ENCODE measurements at regions not wholly inside any gene's neighbourhood (a gene's known extent, or its start where the extent isn't known, plus 50 kb on each side); places are given as distances from the start of the nearest gene placed in this dataset.

- TF ChIP-seq CTCF (IDR thresholded peaks at IDR 0.05) = no peak
- TF ChIP-seq GABPA (IDR thresholded peaks at IDR 0.05; ENCODE audit: low read depth) = no peak
- TF ChIP-seq TEAD4 (IDR thresholded peaks at IDR 0.05; ENCODE audit: borderline replicate concordance, insufficient read depth) = no peak
- TF ChIP-seq MXI1 (IDR thresholded peaks at IDR 0.05; ENCODE audit: low read depth, low read length) = no peak
- TF ChIP-seq RAD21 (IDR thresholded peaks at IDR 0.05; ENCODE audit: low read length) = no peak
- no peak for TF ChIP-seq YY1 (IDR thresholded peaks at IDR 0.05; ENCODE audit: low read depth)
- no peak for TF ChIP-seq POLR2AphosphoS5 (IDR thresholded peaks at IDR 0.05; ENCODE audit: low read depth, low read length)
- TF ChIP-seq, protein P1, sequence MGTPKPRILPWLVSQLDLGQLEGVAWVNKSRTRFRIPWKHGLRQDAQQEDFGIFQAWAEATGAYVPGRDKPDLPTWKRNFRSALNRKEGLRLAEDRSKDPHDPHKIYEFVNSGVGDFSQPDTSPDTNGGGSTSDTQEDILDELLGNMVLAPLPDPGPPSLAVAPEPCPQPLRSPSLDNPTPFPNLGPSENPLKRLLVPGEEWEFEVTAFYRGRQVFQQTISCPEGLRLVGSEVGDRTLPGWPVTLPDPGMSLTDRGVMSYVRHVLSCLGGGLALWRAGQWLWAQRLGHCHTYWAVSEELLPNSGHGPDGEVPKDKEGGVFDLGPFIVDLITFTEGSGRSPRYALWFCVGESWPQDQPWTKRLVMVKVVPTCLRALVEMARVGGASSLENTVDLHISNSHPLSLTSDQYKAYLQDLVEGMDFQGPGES (IDR thresholded peaks at IDR 0.05; ENCODE audit: low read depth, low read length) = no peak
- TF ChIP-seq EZH2phosphoT487 (IDR thresholded peaks at IDR 0.05; ENCODE audit: borderline replicate concordance, low read depth) = no peak
- TF ChIP-seq, protein P2, sequence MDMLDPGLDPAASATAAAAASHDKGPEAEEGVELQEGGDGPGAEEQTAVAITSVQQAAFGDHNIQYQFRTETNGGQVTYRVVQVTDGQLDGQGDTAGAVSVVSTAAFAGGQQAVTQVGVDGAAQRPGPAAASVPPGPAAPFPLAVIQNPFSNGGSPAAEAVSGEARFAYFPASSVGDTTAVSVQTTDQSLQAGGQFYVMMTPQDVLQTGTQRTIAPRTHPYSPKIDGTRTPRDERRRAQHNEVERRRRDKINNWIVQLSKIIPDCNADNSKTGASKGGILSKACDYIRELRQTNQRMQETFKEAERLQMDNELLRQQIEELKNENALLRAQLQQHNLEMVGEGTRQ (IDR thresholded peaks at IDR 0.05; ENCODE audit: borderline replicate concordance, low read depth, low read length) = no peak
- no peak for TF ChIP-seq RFX5 (IDR thresholded peaks at IDR 0.05; ENCODE audit: low read length)
Measured at GRCh38 chrX:5082705-5083104, 1146.0 kb downstream of the NLGN4X start.

All from SK-N-SH (cell line).